ENCODE measurements at regions not wholly inside any gene's neighbourhood (a gene's known extent, or its start where the extent isn't known, plus 50 kb on each side); places are given as distances from the start of the nearest gene placed in this dataset.
A peak's percentile ranks its signal among the peaks of the same experiment; 100 is the strongest.
"Not testable (repeated sequence)": the region's sequence is repeated elsewhere in the genome, so short reads cannot be mapped to it uniquely, and the experiment has no call there.

DNA sequence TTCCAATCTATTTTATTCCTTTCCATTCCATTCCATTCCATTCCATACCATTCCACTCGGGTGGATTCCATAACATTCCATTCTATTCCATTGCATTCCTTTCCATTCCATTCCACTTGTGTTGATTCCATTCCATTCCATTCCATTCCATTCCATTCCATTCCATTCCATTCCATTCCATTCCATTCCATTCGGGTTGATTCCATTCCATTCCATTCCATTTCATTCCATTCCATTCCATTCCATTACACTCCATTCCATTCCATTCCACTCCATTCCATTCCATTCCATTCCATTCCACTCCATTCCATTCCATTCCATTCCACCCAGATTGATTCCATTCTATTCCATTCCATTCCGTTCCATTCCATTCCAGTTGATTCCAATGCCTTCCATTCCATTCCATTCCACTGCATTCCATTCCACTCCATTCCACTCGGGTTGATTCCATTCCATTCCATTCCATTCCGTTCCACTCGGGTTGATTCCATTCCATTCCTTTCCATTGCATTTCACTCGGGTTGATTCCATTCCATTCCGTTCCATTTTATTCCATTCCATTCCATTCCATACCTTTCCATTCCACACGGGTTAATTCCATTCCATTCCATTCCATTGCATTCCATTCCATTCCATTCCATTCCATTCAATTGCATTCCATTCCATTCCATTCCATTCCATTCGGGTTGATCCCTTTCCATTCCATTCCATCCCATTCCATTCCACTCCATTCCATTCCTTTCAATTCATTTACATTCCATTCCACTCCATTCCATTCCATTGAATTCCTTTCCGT, 168.4 kb downstream of the CWH43 start:
- DNase-seq: peak; percentile 12

DNA sequence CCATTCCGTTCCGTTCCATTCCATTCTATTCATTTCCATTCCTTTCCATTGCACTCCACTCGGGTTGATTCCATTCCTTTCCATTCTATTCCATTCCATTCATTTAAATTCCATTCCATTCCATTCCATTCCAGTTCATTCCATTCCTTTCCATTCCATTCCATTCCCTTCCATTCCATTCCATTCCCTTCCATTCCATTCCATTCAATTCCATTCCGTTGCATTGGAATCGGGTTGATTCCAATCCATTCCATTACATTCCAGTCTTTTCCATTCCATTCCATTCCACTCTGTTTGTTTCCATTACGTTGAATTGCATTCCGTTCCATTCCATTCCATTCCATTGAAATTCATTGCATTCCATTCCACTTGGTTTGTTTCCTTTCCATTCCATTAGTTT, 169.2 kb downstream of the CWH43 start:
- not testable (repeated sequence) for DNase-seq

DNA sequence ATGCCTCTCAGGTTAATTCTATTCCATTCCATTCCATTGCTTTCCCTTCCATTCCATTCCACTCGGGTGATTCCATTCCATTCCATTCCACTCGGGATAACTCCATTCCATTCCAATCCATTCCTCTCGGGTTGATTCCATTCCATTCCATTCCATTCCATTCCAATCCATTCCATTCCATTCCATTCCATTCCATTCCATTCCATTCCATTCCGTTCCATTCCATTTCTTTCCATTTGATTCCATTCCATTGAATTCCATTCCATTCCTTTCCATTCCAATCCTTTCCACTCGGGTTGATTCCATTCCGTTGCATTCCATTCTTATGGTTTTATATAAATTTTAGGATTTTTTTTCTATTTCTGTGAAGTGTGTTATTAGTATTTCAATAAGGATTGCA, 170.2 kb downstream of the CWH43 start:
- DNase-seq: not testable (repeated sequence)

DNA sequence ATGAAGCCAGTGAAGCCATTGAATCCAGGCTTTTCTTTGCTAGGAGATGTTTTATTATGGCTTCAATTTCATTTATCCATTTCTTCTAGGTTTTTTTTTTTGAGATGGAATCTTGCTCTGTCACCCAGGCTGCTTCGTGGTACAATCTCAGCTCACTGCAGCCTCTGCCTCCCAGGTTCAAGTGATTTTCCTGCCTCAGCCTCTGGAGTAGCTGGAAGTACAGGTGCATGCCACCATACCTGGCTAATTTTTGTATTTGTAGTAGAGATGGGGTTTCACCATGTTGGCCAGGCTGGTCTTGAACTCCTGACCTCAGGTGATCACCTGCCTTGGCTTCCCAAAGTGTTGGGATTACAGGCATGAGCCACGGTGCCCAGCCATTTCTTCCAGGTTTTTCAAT, 171.6 kb downstream of the CWH43 start:
- DNase-seq: not testable (repeated sequence)

DNA sequence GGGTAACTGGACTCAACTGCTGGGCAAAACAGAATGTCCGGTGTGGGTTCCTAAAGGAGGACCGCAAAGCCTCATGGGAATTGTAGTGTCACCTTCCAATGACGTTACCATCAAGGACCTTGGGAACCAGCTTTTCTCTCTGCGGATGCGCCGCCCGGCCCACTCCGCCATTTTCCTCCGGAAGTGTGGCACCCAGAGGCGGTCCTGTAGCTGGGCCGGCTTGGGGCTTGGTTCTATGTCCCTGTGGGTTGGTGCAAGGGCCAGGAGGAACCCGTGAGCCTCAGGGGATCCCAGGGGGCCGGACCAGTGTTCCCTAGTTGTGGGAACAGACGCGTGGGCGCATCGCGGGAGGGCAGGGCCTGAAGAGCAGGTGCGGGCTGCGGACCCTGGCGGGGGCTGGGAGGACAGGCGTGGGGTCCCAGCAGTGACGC, 175.1 kb downstream of the CWH43 start:
- not testable (repeated sequence) for DNase-seq

DNA sequence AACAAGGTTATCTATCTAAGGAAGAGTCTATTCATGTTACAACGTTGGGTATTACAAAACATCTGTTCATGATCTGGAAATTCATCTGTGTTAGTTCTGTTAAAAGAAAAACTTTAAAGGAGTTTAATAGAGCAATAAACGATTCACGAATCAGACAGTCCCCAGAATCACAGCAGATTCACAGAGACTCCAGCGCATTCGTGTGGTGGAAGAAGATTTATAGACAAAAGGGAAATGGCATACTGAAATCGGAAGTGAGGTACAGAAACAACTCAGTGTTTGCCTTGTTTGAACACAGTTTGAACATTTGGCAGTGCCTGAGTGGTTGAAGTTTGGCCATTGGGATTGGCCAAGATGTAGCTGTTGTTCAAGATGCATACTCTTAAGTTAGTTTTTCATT, 178.8 kb downstream of the CWH43 start:
- DNase-seq: not testable (repeated sequence)

DNA sequence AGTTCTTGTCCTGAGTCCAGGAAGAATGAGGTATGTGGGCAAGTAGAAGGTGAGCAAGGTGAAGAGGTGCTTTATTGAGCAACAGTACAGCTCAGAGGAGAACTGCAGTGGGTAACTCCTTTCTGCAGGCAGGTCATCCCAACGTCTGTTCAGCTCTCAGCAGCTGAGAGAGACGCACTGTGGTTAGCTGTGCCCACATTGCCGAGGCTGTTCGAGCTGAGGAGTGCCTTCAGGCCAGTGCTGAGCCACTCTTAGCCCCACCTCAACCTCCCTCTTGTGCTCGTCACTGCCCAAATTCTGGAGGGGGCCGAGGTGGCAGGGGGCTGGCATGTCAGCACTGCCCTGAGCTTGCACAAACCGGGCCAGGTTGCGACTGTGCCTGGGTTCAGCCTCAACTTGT, 191.8 kb downstream of the CWH43 start:
- DNase-seq: not testable (repeated sequence)

DNA sequence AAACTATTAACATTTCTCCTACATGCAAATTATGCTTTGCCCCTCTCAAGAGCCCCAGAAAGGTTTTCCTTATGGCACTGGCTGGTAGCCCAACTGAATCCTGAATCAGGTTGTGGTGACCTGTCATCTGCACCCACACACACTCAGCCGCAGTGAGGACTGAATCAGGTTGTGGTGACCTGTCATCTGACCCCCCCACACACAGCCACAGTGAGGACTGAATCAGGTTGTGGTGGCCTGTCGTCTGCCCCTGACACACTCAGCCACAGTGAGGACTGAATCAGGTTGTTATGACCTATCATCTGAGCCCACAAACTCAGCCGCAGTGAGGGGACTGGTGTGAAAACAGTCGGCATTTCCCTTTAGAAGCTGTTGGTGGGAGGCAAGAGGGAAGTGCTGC, 195.0 kb downstream of the CWH43 start:
- DNase-seq: not testable (repeated sequence)

DNA sequence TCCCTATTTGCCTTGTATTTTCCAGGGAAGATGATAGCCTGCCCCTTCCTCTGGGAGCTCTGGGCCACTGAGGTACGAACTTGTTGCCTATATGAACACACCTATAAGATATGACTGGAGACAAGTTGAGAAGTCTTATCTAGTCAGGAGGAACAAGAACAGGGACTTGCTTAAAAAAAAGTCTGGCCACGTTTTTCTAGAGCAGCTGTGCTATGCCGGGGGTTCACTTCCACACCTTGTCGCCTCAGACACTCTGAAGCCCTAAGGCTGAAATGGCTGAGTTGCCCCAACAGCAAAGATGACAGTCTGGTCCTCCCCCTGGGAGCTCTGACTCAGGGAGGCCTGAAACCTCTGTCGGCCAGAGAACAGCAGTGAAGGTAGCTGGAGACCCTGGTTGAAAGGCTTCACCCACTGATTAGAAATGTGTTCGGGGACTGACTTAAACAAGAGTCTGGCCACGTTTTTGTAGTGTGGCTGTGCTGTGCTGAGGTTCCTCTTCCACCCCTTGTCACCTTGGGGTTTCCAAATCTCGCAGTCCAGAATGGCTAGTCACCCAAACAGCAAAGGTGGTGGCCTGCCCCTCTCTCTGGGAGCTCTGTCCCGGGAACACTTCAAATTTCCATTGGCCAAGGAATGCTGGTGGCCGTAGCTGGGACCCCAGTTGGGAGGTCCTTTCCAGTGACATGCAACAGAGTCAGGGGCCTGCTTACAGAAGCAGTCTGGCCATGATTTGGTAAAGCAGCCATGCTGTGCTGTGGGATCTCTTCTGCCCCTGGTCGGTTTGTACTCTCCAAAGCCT, 225.5 kb downstream of the CWH43 start:
- DNase-seq: not testable (repeated sequence)

DNA sequence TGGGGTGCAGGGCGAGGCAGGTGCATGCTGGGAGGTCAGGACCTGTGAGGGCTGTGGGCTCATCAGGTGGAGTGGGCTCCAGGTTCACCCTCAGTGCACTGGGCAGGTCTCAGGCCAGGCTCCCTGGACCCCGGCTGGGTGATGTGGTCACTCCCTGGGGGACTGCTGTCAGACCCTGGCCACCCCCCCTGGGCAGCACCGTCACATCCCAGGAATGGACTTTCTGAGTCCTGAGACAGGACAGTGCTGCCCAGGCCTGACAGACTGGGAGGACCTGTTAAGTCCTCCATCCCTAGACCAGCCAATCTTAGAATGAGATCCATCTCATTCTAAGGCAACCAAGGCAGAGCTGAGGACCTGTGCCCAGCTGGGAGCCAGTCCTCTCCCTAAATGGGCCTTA, 227.2 kb downstream of the CWH43 start:
- not testable (repeated sequence) for DNase-seq

DNA sequence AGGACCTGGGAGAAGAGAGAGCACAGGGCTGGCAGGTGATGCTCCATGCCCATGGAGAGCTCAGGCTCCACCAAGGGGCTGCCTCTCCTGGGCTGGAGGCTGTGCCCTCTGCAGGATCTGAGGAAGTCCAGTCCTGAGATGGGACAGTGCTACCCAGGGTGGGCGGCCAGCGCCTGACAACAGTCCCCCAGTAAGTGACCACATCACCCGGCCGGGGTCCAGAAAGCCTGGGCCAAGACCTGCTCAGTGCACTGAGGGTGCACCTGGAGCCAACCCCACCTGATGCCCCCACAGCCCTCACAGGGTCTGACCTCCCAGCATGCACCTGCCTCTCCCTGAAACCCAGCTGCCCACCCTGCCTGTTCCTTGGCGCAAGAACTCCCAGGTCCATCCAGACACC, 227.7 kb downstream of the CWH43 start:
- not testable (repeated sequence) for DNase-seq

DNA sequence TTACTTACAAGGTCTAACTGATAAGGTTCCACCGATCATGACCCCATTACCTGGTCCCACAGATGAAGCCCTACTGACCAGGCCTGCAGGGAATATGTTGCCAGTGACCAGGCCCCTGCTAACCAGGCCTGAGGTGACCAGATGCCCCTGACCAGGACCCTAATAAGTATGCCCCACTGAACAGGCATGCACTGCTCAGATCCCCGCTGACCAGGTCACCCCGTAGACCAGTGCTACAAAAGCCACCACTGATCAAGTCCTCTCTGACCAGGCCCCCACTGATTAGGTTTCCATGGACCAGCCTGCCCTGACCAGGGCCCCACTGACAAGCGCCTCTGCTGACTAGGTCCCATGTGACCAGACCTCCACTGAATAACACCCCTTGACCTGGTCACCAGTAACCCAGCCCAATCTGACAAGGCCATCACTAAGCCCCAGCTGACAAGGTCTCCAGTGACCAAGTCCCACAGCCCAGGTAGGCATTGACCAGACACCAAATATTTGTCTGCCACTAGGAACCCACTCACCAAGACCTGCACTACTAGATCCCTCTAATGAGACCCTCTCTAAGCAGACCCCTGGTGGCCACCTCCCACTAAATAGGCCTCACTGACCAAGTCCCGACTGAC, 228.5 kb downstream of the CWH43 start:
- DNase-seq: not testable (repeated sequence)

DNA sequence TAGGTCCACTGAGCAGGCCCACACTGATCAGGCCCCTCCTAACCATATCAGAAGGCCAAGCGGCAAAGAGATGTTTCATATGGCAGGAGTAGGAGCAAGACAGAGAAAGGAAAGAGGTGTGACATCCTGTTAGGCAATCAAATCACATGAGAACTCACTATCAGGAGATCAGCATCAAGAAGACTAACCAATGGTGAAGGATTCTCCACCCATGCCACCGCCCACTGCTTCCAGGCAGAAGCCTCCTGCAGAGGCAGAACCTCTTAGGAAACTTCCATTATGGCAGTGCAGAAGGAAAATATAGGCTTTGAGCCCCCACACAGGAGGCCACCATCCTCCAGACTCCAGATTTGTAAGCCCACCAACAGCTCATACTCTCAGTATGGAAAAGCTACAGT, 229.0 kb downstream of the CWH43 start:
- DNase-seq: not testable (repeated sequence)

DNA sequence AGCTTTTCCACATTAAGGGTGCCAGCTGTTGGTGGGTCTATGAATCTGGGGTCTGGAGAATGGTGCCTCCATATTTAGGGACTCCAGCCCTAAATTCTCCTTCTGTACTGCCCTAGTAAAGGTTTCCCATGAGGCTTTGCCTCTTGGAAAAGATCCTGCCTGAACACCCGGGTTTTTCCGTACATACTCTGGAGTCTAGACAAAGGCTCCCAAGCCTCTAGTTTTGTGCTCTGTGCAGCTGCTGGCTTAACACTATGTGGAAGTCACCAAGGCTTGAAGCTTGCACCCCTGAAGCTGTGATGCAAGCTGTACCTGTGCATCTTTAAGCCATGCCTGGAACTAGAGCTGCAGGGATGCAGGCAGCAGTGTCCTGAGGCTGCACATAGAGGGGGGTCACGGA, 230.5 kb downstream of the CWH43 start:
- DNase-seq: not testable (repeated sequence)

DNA sequence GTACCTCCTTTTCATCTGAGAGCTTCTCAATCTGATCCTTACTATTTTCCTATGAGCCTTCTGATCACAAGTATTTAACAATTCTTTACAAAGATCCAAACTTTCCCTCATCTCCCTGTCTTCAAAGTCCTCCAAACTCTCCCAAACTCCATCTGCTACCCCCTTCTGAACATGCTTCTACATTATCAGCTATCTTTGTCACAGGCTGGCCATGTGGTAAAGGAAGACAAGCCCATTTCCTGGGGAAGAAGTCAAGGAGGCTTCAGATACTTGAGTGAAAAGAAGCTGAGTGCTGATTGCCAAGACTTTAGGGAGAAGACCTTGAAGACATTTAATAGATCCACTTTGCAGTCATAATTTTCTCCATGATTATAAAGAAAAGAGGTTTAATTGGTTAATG, 231.4 kb downstream of the CWH43 start:
- DNase-seq: no peak

DNA sequence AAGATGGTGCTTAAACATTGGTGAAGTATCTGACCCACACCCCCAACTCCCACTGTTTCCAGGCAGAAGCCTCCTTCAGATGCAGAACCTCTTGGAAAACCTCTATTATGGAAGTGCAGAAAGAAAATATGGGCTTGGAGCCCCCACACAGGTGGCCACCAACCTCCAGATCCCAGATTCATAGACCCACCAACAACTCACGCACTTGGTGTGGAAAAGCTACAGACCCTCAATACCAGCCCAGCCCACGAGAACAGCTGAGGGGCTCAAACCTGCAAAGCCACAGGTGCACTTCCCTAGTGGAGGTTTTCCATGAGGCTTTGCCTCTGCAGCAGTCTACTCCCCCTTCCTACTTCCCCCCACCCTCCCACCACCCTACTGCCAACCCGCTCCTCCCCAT, 232.0 kb downstream of the CWH43 start:
- not testable (repeated sequence) for DNase-seq

DNA sequence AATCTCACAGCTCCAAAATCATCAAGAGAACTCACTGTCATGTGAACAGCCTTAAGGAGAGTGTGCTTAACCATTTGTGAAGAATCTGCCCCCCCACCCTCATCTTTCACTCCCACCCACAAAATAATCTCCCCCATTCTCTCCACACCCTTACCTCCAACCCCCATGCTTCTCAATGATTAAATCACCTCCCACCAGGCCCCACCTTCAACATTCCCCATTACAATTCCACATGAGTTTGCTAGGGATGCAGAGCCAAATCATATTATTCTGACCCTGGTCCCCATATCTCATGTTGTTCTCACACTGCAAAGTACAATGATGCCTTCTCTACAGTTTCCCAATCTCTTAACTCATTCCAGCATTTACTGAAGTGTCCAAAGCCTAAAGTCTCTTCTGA, 232.9 kb downstream of the CWH43 start:
- DNase-seq: not testable (repeated sequence)

DNA sequence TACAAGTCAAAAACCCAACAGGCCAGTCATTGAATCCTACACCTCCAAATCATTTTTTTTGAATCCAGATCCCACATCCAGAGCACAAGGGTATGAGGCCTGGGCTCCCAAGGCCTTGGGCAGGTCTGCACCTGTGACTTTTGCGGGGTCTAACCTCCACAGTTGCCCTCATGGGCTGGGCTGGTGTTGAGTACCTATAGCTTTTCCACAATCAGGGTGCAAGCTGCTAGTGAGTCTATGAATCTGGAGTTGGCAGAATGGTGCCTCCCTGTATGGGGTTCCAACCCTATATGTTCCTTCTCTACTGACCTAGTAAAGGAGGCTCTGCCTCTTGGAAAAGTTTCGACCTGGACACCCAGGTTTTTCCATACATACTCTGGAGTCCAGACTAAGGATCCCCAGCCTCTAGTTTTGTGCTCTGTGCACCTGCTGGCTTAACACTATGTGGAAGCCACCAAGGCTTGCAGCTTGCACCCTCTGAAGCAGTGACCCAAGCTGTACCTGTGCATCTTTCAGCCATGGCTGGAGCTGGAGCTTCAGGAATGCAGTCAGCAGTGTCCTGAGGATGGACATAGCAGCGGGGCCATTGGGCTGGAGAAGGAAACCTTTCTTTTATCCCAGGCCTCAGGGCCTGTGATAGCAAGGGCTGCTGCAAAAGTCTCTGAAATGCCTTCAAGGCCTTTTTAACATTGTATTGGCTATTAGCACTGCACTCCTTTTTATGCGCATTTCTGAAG, 233.6 kb downstream of the CWH43 start:
- not testable (repeated sequence) for DNase-seq

DNA sequence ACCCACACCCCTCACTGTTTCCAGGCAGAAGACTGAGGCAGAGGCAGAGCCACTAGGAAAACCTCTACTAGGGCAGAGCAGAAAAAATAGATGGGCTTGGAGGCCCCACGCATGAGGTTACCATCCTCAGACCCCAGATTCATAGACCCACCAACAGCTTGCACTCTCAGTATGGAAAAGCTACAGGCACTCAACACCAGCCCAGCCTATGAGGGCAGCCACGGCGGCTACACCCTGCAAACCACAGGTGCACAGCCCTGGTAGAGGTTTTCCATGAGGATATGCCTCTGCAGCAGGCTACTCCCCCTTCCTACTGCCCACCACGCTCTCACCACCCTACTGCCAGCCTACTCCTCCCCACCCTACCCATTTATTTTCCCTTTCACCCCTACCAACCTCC, 235.1 kb downstream of the CWH43 start:
- no peak for DNase-seq

DNA sequence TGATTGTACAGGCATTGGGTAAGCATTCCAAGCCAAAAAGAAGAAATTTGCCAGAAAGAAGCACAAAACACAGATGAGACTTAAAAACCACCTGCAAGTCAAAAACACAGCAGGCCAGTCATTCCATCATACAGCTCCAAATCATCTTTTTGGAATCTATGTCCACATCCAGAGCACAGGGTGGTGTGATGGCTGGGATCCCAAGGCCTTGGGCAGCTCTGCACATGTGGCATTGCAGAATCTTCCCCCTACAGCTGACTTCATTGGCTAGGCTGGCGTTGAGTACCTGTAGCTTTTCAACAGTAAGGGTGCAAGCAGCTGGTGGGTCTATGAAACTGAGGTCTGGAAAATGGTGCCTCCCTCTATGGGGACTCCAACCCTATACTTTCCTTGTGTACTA, 236.7 kb downstream of the CWH43 start:
- DNase-seq: not testable (repeated sequence)

DNA sequence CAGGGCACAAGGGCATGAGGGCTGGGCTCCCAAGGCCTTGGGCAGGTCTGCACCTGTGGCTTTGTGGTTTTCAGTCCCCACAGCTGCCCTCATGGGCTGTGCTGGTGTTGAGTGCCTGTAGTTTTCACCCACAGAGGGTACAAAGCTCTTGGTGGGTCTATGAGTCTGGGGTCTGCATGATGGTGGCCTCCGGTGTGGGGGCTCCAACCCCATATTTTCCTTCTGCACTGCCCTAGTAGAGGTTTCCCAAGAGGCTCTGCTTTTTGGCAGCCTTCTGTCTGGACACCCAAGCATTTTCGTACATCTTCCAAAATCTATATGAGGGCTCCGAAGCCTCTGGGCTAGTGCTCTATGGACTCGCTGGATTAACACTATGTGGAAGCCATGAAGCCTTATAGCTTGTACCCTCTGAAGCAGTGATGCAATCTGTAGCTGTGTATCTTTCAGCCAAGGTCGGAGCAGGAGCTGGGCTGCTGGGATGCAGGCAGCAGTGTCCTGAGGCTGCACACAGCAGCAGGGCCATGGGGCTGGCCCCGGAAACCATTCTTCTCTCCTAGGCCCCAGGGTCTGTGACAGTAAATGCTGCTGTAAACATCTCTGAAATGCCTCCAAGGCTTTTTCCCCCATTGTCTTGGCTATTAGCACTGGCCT, 240.3 kb downstream of the CWH43 start:
- not testable (repeated sequence) for DNase-seq

DNA sequence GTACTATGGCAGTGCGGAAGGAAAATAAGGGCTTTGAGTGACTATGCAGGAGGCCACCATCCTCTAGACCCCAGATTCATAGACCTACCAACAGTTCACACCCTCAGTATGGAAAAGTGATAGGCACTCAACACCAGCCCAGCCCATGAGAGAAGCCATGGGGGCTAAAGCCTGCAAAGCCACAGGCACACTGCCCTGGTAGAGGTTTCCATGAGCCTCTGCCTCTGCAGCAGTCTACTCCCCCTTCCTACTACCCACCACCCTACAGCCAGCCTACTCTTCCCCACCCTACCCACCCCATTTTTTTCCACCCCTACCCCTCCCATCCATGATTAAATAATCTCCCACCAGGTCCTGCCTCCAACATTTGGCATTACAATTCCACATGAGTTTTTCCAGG, 241.9 kb downstream of the CWH43 start:
- not testable (repeated sequence) for DNase-seq

All from femur (tissue), 1 donor.